Thoracic aorta (tissue), 2 donors: ENCODE measurements at regions not wholly inside any gene's neighbourhood (a gene's known extent, or its start where the extent isn't known, plus 50 kb on each side); places are given as distances from the start of the nearest gene placed in this dataset.
A peak's percentile ranks its signal among the peaks of the same experiment; 100 is the strongest.
"Not testable (repeated sequence)": the region's sequence is repeated elsewhere in the genome, so short reads cannot be mapped to it uniquely, and the experiment has no call there.

Source experiments
- ATAC-seq: fragments of 150-250 bp; one replicate; pipeline ENCODE4 v1.8.0; 2017; ENCODE audit warnings: low read depth; ENCODE audit not compliant: insufficient number of reproducible peaks, low FRiP score
- DNase-seq: peaks from one replicate; pipeline ENCODE4 v3.0.0-alpha.2; 2020; ENCODE audit warnings: low spot score
- H3K27ac ChIP-seq, 2 donors: fragments of 200-600 bp; sonication (generic); 1 replicate in 1 of 2; 2 replicates in 1 of 2; pipeline ENCODE4 v1.5.1; 2016; ENCODE audit warnings: mild to moderate bottlenecking in 2 of 2, moderate library complexity in 2 of 2
- H3K27me3 ChIP-seq: fragments of 200-600 bp; sonication (generic); replicated peaks from 2 replicates; pipeline ENCODE4 v1.6.0; 2016; ENCODE audit warnings: mild to moderate bottlenecking; ENCODE audit not compliant: insufficient read depth
- H3K36me3 ChIP-seq: fragments of 200-600 bp; sonication (generic); one replicate; pipeline ENCODE4 v1.5.1; 2016
- H3K4me1 ChIP-seq, 2 donors: fragments of 200-600 bp; sonication (generic); 1 replicate in 1 of 2; 2 replicates in 1 of 2; pipeline versions ENCODE4 v1.5.1 to v1.6.0; 2016; ENCODE audit warnings: low read depth in 2 of 2, mild to moderate bottlenecking in 1 of 2; ENCODE audit not compliant: control insufficient read depth in 1 of 2
- H3K4me3 ChIP-seq: fragments of 200-600 bp; sonication (generic); 2 replicates; pipeline ENCODE4 v1.5.1; 2016; ENCODE audit warnings: mild to moderate bottlenecking
- H3K9me3 ChIP-seq: fragments of 200-600 bp; sonication (generic); 2 replicates; pipeline ENCODE4 v1.5.1; 2016
- TF ChIP-seq, protein P1 (sequence below): fragments of 200-600 bp; sonication (generic); IDR thresholded peaks from one replicate; pipeline ENCODE4 v1.5.1; 2019; ENCODE audit warnings: antibody characterized with exemption

DNA sequence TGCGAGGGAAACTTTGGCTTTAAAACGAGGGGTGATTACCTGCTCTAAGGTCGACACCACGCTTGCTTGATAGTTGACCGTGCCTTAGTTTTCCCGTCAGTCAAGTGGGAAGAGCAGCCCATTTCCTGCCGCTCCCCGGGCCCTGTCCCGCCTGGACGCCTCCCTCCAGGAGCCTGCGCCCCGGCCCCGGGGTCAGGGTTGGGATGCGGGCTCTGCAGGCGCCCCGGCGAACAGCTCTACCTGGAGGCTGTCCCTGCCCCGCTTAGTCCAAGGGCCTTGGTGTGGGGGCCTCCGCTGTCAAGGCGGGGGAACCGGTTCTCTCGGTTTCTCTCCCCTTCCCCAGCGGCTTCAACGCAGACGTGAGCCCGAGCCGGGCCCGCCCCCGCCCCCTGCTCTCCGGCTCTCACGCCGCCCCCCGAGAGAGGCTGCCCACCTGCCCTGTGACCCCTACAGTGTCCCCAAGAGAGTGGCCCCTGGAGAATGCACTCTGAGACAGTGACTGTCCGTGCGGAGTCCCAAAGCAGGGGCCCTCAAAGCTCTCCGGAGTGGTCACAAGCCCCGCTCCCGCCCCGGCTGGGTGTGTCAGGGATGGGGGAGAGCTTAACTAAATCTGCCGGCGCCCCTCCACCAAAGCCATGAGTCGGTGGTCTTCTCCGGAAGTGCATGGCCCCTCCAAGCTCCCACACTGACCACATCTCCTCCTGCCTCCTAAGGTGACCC lies 117.4 kb upstream of the SMURF2 start:
- Histone ChIP-seq H3K27me3 (no peaks in the 10 kb centered on the region), H3K27ac (no peak overlapping the region), H3K9me3 (no peaks in the 10 kb centered on the region), H3K4me3 (peak overlapping the region; percentile 65), H3K4me1 (peaks cover 45 to 57% of the 10 kb centered on the region in 2 donors), H3K36me3 (no peaks in the 10 kb centered on the region)
- TF ChIP-seq, protein P1, sequence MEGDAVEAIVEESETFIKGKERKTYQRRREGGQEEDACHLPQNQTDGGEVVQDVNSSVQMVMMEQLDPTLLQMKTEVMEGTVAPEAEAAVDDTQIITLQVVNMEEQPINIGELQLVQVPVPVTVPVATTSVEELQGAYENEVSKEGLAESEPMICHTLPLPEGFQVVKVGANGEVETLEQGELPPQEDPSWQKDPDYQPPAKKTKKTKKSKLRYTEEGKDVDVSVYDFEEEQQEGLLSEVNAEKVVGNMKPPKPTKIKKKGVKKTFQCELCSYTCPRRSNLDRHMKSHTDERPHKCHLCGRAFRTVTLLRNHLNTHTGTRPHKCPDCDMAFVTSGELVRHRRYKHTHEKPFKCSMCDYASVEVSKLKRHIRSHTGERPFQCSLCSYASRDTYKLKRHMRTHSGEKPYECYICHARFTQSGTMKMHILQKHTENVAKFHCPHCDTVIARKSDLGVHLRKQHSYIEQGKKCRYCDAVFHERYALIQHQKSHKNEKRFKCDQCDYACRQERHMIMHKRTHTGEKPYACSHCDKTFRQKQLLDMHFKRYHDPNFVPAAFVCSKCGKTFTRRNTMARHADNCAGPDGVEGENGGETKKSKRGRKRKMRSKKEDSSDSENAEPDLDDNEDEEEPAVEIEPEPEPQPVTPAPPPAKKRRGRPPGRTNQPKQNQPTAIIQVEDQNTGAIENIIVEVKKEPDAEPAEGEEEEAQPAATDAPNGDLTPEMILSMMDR = no peak
- ATAC-seq (no peak), DNase-seq (no peak)

DNA sequence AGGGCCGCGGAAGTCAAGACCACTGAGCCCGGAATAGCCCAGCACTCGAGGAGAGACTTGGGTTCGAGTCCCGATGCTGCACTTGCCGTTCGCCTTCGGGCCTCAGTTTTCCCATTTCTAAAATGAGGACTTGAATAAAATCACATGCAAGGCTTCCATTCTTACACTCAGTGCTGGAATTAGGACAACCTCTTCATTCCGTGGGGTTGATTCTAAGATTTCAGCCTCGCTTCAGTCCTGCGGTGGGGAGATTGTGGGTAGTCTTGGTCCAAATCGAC lies 116.9 kb upstream of the SMURF2 start:
- ATAC-seq, H3K27me3 ChIP-seq, DNase-seq, H3K27ac ChIP-seq, H3K36me3 ChIP-seq, H3K9me3 ChIP-seq: not testable (repeated sequence)
- Histone ChIP-seq H3K4me3 (peak overlapping the region; percentile 65), H3K4me1 (peaks cover 45 to 57% of the 10 kb centered on the region in 2 donors)

DNA sequence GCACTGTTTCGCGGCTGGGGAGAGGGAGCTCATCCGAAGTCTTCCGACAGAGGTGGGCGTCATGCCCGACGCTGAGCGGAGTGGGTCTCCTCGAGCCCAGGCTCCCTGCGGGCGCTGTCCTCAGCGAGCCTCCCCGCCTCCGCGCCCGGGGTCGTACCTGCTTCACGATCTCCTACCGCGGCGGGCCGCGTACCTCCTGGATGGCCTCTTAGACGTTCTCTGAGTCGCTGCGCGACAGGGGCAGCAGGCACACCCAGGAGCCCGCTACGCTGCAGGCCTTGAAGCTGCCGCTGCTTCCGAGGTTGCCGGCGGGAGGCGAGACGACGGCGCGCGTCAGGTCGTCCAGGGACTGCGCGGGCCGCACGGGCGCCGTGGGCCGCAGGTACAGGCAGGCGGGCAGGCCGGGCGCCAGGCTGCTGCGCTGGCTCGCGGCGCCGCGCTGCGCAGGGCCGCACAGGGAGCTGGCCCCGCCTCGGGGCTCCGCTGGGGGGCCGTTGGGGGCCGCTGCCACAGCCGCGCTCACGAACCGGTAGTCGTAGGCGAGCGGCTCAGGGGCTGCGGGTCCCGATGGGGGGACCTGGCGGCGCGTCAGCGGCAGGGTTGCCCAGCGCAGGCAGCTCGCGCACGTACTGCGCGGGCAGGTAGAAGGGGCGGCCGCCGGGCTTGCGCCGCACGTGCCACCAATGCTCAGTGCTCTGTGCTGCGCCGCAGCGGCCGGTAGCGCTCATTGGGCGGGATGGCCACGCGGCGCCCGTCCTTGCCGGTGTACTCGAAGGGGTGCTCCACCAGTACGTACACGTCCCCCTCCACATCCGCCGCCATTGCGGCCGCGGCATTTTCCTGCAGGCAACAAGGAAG lies 116.4 kb upstream of the SMURF2 start:
- ATAC-seq (no peak), DNase-seq (no peak)
- H3K27ac ChIP-seq = no peak overlapping the region

DNA sequence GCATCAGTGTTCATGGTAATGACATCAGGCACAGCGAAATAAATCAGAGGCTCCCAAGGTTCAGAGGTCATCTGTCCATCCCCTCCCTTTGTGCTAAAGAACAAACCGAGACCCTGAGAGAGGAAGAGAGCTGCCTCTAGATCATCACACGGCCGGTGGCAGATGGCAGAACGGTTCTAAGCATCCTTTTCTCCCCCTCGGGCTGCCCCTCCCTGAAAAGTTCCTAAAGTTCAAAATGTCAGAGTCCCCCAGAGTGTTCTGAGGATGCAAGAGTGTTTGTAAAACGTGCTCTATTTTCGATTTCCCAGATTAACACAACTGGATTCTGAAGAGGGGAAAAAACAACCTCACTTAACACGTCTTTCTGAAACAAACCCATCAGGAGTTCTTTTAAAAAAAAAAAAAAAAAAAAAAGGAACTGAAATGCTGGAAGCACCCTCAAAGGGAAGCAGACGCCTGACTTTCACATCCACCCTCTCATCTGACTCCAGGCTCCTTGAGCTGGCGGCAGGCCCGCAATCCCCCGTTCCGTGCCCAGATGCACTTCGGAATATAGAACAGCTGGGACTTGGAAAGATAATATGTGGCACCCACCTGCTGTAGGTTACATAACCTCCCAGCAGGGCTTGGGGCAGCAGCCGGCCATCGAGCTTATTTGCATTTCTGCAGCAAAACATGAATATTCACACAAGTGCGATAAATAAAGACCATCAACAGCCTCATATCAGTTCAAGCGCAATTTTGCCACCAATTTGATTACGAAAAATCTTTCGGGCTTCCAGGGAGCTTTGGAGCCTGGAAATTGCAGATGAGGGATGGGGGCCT lies 115.5 kb upstream of the SMURF2 start:
- Histone ChIP-seq H3K9me3 (no peaks in the 10 kb centered on the region), H3K4me1 (peaks cover 45 to 57% of the 10 kb centered on the region in 2 donors), H3K4me3 (peak overlapping the region; percentile 65), H3K27me3 (no peaks in the 10 kb centered on the region), H3K36me3 (no peaks in the 10 kb centered on the region), H3K27ac (no peak overlapping the region)
- TF ChIP-seq, protein P1 = no peak
- ATAC-seq (no peak), DNase-seq (no peak)

More for the DNA sequence above, 116.4 kb upstream of the SMURF2 start:
- H3K4me3 ChIP-seq = peak overlapping the region; percentile 65
- TF ChIP-seq, protein P1 = no peak
- no peaks in the 10 kb centered on the region for H3K36me3 ChIP-seq
- peaks cover 45 to 57% of the 10 kb centered on the region in 2 donors for H3K4me1 ChIP-seq
- no peaks in the 10 kb centered on the region for H3K9me3 ChIP-seq
- no peaks in the 10 kb centered on the region for H3K27me3 ChIP-seq

DNA sequence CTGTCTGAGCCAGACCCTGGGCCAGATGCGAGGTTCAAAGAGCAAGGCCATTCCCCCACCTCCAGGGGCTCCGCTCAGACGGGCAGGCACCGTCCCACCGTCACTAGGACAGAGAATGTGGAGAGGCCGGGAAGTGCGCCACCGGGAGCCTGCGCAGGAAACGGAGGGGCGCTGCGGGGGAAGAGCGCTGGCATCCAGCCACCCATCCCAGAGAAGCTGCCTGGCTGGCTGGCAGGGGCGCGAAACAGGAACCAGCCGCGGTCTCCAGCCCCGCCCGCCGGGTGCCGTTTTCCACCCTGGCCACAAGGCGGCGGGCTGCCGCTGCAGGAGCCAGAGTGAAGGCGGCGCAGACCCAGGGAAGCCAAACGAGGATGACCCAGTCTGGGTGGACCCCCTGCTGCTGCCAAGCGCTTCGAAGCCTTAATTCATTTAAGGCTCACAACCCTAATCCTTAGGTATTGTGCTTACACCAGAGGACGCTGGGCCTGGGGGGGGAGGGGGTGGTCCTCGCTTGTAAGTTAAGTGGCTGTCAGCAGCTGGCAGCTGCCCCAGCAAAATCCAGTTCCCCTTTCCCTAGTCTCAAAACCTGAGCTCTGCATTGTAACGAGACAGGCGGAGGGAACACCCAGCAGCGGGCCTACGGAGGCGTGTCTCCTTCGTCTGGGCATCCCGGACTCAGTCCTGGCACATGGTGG lies 114.8 kb upstream of the SMURF2 start:
- not testable (repeated sequence) for H3K36me3 ChIP-seq, H3K27ac ChIP-seq, DNase-seq, H3K9me3 ChIP-seq, H3K27me3 ChIP-seq
- H3K4me1 ChIP-seq = peaks cover 42 to 54% of the 10 kb centered on the region in 2 donors
- peak overlapping the region; percentile 65 for H3K4me3 ChIP-seq
- ATAC-seq = peak; percentile 61
- TF ChIP-seq, protein P1 = peak; percentile 97
